T-helper 22 cell (primary cell): ENCODE measurements at regions not wholly inside any gene's neighbourhood (a gene's known extent, or its start where the extent isn't known, plus 50 kb on each side); places are given as distances from the start of the nearest gene placed in this dataset.

Experiments
- DNase-seq: peaks from one replicate; pipeline ENCODE4 v3.0.0-alpha.2; 2020; ENCODE audit warnings: low read depth

GRCh38 chr6:105492706-105493673 lies 90.1 kb upstream of the PREP start:
- no peak for DNase-seq

- DNase-seq = no peak
Measured at GRCh38 chr6:105489216-105489530, 86.3 kb upstream of the PREP start.

- DNase-seq = no peak
Measured at GRCh38 chr6:105488516-105489215, 85.8 kb upstream of the PREP start.

GRCh38 chr6:105487040-105487790 lies 84.3 kb upstream of the PREP start:
- DNase-seq = no peak

- no peak for DNase-seq
Measured at GRCh38 chr6:105485456-105485855, 82.6 kb upstream of the PREP start.

- no peak for DNase-seq
Measured at GRCh38 chr6:105484238-105485161, 81.6 kb upstream of the PREP start.

- no peak for DNase-seq
Measured at GRCh38 chr6:105483492-105483891, 80.6 kb upstream of the PREP start.

- DNase-seq = no peak
Measured at GRCh38 chr6:105482921-105483320, 80.0 kb upstream of the PREP start.

GRCh38 chr6:105482227-105482844 lies 79.5 kb upstream of the PREP start:
- no peak for DNase-seq

GRCh38 chr6:105476978-105477377 lies 74.1 kb upstream of the PREP start:
- DNase-seq = no peak

GRCh38 chr6:105474234-105474633 lies 71.4 kb upstream of the PREP start:
- DNase-seq = no peak

- DNase-seq = no peak
Measured at GRCh38 chr6:105469946-105470345, 67.1 kb upstream of the PREP start.

- DNase-seq = no peak
Measured at GRCh38 chr6:105468850-105469249, 66.0 kb upstream of the PREP start.

- no peak for DNase-seq
Measured at GRCh38 chr6:105460860-105461259, 58.0 kb upstream of the PREP start.

GRCh38 chr6:105459864-105460263 lies 57.0 kb upstream of the PREP start:
- DNase-seq = no peak

GRCh38 chr6:105459049-105459448 lies 56.2 kb upstream of the PREP start:
- peak; percentile 23 for DNase-seq

- DNase-seq = no peak
Measured at GRCh38 chr6:105458551-105458950, 55.7 kb upstream of the PREP start.

- DNase-seq = no peak
Measured at GRCh38 chr6:105458084-105458483, 55.2 kb upstream of the PREP start.

- no peak for DNase-seq
Measured at GRCh38 chr6:105453968-105454367, 51.1 kb upstream of the PREP start.

- peak; percentile 50 for DNase-seq
Measured at GRCh38 chr6:105452924-105453756, 50.3 kb upstream of the PREP start.
